Transverse colon (tissue), 4 donors: ENCODE measurements at regions not wholly inside any gene's neighbourhood (a gene's known extent, or its start where the extent isn't known, plus 50 kb on each side); places are given as distances from the start of the nearest gene placed in this dataset.

Experiments used
- DNase-seq: peaks from one replicate; pipeline ENCODE4 v3.0.0-alpha.2; 2019
- H3K27ac ChIP-seq, 4 donors: fragments of 200-600 bp; sonication (generic); 2 replicates each; pipeline ENCODE4 v1.5.1; 2016 to 2018; ENCODE audit warnings: inconsistent platforms in 4 of 4
- H3K27me3 ChIP-seq: fragments of 200-600 bp; sonication (generic); 2 replicates; pipeline ENCODE4 v1.5.1; 2017; ENCODE audit warnings: inconsistent platforms
- H3K36me3 ChIP-seq, 4 donors: fragments of 200-600 bp; sonication (generic); 2 replicates each; pipeline ENCODE4 v1.5.1; 2017 to 2019; ENCODE audit warnings: inconsistent platforms in 4 of 4
- H3K4me1 ChIP-seq, 4 donors: fragments of 200-600 bp; sonication (generic); 2 replicates each; pipeline ENCODE4 v1.5.1; 2017 to 2020; ENCODE audit warnings: inconsistent platforms in 4 of 4
- H3K4me3 ChIP-seq, 4 donors: fragments of 200-600 bp; sonication (generic); 1 replicate in 1 of 4; 2 replicates in 3 of 4; pipeline versions ENCODE4 v1.5.1 to v1.6.1; 2017 to 2019; ENCODE audit warnings: inconsistent platforms in 4 of 4
- H3K9me3 ChIP-seq, 2 donors: fragments of 200-600 bp; sonication (generic); 2 replicates each; pipeline ENCODE4 v1.5.1; 2017 to 2019; ENCODE audit warnings: inconsistent platforms in 2 of 2
- CTCF ChIP-seq, 5 experiments: fragments of 200-600 bp in 3 of 5; fragments of 450-650 bp in 2 of 5; sonication (generic) in 3 of 5; IDR thresholded peaks; 1 replicate in 2 of 5; 2 replicates in 3 of 5; pipeline ENCODE4 v1.5.1; 2016 to 2017; ENCODE audit warnings: antibody characterized with exemption in 5 of 5, inconsistent platforms in 3 of 5, mild to moderate bottlenecking in 2 of 5, moderate library complexity in 1 of 5
- EP300 ChIP-seq: sonication (generic); formaldehyde crosslinking; IDR thresholded peaks from one replicate; pipeline ENCODE4 v1.6.1; 2017; ENCODE audit warnings: antibody characterized with exemption, low read depth
- POLR2A ChIP-seq: fragments of 450-650 bp; IDR thresholded peaks from one replicate; pipeline ENCODE4 v1.6.1; 2016; ENCODE audit warnings: antibody characterized with exemption, mild to moderate bottlenecking, moderate library complexity
- POLR2AphosphoS5 ChIP-seq, 3 donors: sonication (generic); formaldehyde crosslinking; IDR thresholded peaks; one replicate each; pipeline ENCODE4 v1.6.1; 2016; ENCODE audit warnings: antibody characterized with exemption in 3 of 3
- WGBS, 2 donors: methylation state at CpG; one replicate each; pipeline ENCODE4 v1.1.5; 2018; ENCODE audit warnings: low coverage in 1 of 2; 5-methylcytosine and 5-hydroxymethylcytosine counted together
- in situ Hi-C, 4 donors: fragments of 200-750 bp; cut with MboI; loops; one replicate each; pipeline versions ENCODE4 v1.15.0 to v1.15.1; 2017; ENCODE audit warnings: low sequenced_read_pairs in 3 of 4, low pct_ligation_motif_present in 1 of 4, low pct_unique_long_range_greater_than_20kb in 1 of 4
- intact Hi-C: fragments of 100-400 bp; cut with DNase I; formaldehyde crosslinking; loops from one replicate; pipeline ENCODE4 v1.15.1; 2023; ENCODE audit warnings: low total_unique reads

GRCh38 chr9:135245482-135246247, 158.2 kb downstream of the OLFM1 start:
- TF ChIP-seq EP300 (no peak), POLR2AphosphoS5 (IDR thresholded peaks at IDR 0.05) (no peak), CTCF (IDR thresholded peaks at IDR 0.05) (no peak), POLR2A (no peak)
- Histone ChIP-seq H3K9me3 (no peaks in the 10 kb centered on the region), H3K27ac (no peak overlapping the region), H3K27me3 (peaks cover 11% of the 10 kb centered on the region), H3K36me3 (no peaks in the 10 kb centered on the region), H3K4me1 (no peaks in the 10 kb centered on the region), H3K4me3 (no peak overlapping the region)
- no peak for DNase-seq
- WGBS, 2 donors, result 86% methylated on average over 22 of the region's 22 CpGs; no CpG with 5 or more reads in 1 of the 2 donors
- in situ Hi-C loops (no loop called here), intact Hi-C loops (no loop called here)

GRCh38 chr9:135246248-135247205, 159.1 kb downstream of the OLFM1 start:
- 14 to 53% methylated on average over 4 to 20 of the region's 23 CpGs for WGBS, 2 donors
- intact Hi-C loops, result no loop called here

GRCh38 chr9:135247227-135247930, 159.9 kb downstream of the OLFM1 start:
- peaks cover 11% of the 10 kb centered on the region for H3K27me3 ChIP-seq
- intact Hi-C loops (no loop called here), in situ Hi-C loops (no loop called here)
- WGBS, 2 donors, result 34 to 73% methylated on average over 5 to 27 of the region's 27 CpGs
- no peak overlapping the region for H3K27ac ChIP-seq
- H3K36me3 ChIP-seq, result no peaks in the 10 kb centered on the region
- no peaks in the 10 kb centered on the region for H3K4me1 ChIP-seq
- TF ChIP-seq POLR2A (no peak), POLR2AphosphoS5 (IDR thresholded peaks at IDR 0.05) (no peak), EP300 (no peak), CTCF (IDR thresholded peaks at IDR 0.05) (no peak)
- no peak for DNase-seq
- H3K4me3 ChIP-seq, result no peak overlapping the region
- no peaks in the 10 kb centered on the region for H3K9me3 ChIP-seq

More at GRCh38 chr9:135246248-135247205, 159.1 kb downstream of the OLFM1 start:
- Histone ChIP-seq H3K27ac (no peak overlapping the region), H3K9me3 (no peaks in the 10 kb centered on the region), H3K36me3 (no peaks in the 10 kb centered on the region), H3K4me1 (no peaks in the 10 kb centered on the region), H3K4me3 (no peak overlapping the region), H3K27me3 (peaks cover 11% of the 10 kb centered on the region)
- DNase-seq, result no peak
- in situ Hi-C loops, result no loop called here
- no peak for TF ChIP-seq CTCF (IDR thresholded peaks at IDR 0.05)
- TF ChIP-seq POLR2A, result no peak
- TF ChIP-seq POLR2AphosphoS5 (IDR thresholded peaks at IDR 0.05), result no peak
- TF ChIP-seq EP300, result no peak

GRCh38 chr9:135248111-135248510, 160.6 kb downstream of the OLFM1 start:
- no peak overlapping the region for H3K4me3 ChIP-seq
- no peaks in the 10 kb centered on the region for H3K36me3 ChIP-seq
- no peaks in the 10 kb centered on the region for H3K9me3 ChIP-seq
- peaks cover 11% of the 10 kb centered on the region for H3K27me3 ChIP-seq
- H3K27ac ChIP-seq, result no peak overlapping the region
- in situ Hi-C loops (no loop called here), intact Hi-C loops (no loop called here)
- 66% methylated on average over 8 of the region's 8 CpGs; no CpG with 5 or more reads in 1 of the 2 donors for WGBS, 2 donors
- no peaks in the 10 kb centered on the region for H3K4me1 ChIP-seq
- no peak for DNase-seq
- TF ChIP-seq POLR2AphosphoS5 (IDR thresholded peaks at IDR 0.05), result no peak
- TF ChIP-seq POLR2A, result no peak
- TF ChIP-seq CTCF (IDR thresholded peaks at IDR 0.05), result no peak
- TF ChIP-seq EP300, result no peak
